ENCODE measurements at regions not wholly inside any gene's neighbourhood (a gene's known extent, or its start where the extent isn't known, plus 50 kb on each side); places are given as distances from the start of the nearest gene placed in this dataset.

- TF ChIP-seq, protein P1, sequence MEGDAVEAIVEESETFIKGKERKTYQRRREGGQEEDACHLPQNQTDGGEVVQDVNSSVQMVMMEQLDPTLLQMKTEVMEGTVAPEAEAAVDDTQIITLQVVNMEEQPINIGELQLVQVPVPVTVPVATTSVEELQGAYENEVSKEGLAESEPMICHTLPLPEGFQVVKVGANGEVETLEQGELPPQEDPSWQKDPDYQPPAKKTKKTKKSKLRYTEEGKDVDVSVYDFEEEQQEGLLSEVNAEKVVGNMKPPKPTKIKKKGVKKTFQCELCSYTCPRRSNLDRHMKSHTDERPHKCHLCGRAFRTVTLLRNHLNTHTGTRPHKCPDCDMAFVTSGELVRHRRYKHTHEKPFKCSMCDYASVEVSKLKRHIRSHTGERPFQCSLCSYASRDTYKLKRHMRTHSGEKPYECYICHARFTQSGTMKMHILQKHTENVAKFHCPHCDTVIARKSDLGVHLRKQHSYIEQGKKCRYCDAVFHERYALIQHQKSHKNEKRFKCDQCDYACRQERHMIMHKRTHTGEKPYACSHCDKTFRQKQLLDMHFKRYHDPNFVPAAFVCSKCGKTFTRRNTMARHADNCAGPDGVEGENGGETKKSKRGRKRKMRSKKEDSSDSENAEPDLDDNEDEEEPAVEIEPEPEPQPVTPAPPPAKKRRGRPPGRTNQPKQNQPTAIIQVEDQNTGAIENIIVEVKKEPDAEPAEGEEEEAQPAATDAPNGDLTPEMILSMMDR (conservative IDR thresholded peaks at IDR 0.05; ENCODE audit: low read depth in 2 of 2) = no peak
- no peak for TF ChIP-seq ZNF331 (CRISPR knock-in tag; IDR thresholded peaks at IDR 0.05; ENCODE audit: low read depth)
- no peak for TF ChIP-seq POLR2AphosphoS5 (IDR thresholded peaks at IDR 0.05; ENCODE audit: low read depth)
- no peak for TF ChIP-seq EZH2phosphoT487 (IDR thresholded peaks at IDR 0.05; ENCODE audit: unreplicated experiment)
- TF ChIP-seq, protein P2, sequence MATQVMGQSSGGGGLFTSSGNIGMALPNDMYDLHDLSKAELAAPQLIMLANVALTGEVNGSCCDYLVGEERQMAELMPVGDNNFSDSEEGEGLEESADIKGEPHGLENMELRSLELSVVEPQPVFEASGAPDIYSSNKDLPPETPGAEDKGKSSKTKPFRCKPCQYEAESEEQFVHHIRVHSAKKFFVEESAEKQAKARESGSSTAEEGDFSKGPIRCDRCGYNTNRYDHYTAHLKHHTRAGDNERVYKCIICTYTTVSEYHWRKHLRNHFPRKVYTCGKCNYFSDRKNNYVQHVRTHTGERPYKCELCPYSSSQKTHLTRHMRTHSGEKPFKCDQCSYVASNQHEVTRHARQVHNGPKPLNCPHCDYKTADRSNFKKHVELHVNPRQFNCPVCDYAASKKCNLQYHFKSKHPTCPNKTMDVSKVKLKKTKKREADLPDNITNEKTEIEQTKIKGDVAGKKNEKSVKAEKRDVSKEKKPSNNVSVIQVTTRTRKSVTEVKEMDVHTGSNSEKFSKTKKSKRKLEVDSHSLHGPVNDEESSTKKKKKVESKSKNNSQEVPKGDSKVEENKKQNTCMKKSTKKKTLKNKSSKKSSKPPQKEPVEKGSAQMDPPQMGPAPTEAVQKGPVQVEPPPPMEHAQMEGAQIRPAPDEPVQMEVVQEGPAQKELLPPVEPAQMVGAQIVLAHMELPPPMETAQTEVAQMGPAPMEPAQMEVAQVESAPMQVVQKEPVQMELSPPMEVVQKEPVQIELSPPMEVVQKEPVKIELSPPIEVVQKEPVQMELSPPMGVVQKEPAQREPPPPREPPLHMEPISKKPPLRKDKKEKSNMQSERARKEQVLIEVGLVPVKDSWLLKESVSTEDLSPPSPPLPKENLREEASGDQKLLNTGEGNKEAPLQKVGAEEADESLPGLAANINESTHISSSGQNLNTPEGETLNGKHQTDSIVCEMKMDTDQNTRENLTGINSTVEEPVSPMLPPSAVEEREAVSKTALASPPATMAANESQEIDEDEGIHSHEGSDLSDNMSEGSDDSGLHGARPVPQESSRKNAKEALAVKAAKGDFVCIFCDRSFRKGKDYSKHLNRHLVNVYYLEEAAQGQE (IDR thresholded peaks at IDR 0.05; ENCODE audit: unreplicated experiment) = no peak
- TF ChIP-seq EZH2 (IDR thresholded peaks at IDR 0.05; ENCODE audit: low read depth, unreplicated experiment) = no peak
- TF ChIP-seq STAT1 (IDR thresholded peaks at IDR 0.05; ENCODE audit: unreplicated experiment) = no peak
- no peak for TF ChIP-seq ETS1 (IDR thresholded peaks at IDR 0.05)
- TF ChIP-seq JUNB (IDR thresholded peaks at IDR 0.05; ENCODE audit: unreplicated experiment) = no peak
These were observed 466.3 kb downstream of the PCDH17 start for GRCh38 chr13:58097831-58098230.

Data from GM23338 (cell line).